Ovary (tissue), 7 donors: ENCODE measurements at regions not wholly inside any gene's neighbourhood (a gene's known extent, or its start where the extent isn't known, plus 50 kb on each side); places are given as distances from the start of the nearest gene placed in this dataset.

Experiments
- DNase-seq, 5 donors: peaks; one replicate each; pipeline ENCODE4 v3.0.0-alpha.2; 2019 to 2020
- H3K27ac ChIP-seq, 2 donors: fragments of 200-600 bp; one replicate each; pipeline versions ENCODE4 v1.5.1 to v1.8.0; 2019 to 2022
- H3K27me3 ChIP-seq: fragments of 200-600 bp; one replicate; pipeline ENCODE4 v1.8.0; 2022
- H3K36me3 ChIP-seq: fragments of 200-600 bp; sonication (generic); one replicate; pipeline ENCODE4 v1.5.1; 2019
- H3K4me1 ChIP-seq: one replicate; pipeline ENCODE4 v1.8.1; 2013; ENCODE audit warnings: mild to moderate bottlenecking, moderate library complexity; ENCODE audit not compliant: insufficient read depth
- H3K4me3 ChIP-seq: fragments of 200-600 bp; sonication (generic); one replicate; pipeline ENCODE4 v1.5.1; 2017
- H3K9me3 ChIP-seq, 2 donors: fragments of 200-600 bp in 1 of 2; sonication (generic) in 1 of 2; one replicate each; pipeline versions ENCODE4 v1.5.1 to v1.8.1; 2013 to 2019; ENCODE audit warnings: mild to moderate bottlenecking in 1 of 2, moderate library complexity in 1 of 2
- CTCF ChIP-seq, 3 donors: fragments of 450-650 bp in 2 of 3; fragments of 200-600 bp in 1 of 3; IDR thresholded peaks; one replicate each; pipeline versions ENCODE4 v1.5.1 to v1.8.0; 2016 to 2022; ENCODE audit warnings: antibody characterized with exemption in 3 of 3, mild to moderate bottlenecking in 1 of 3
- EP300 ChIP-seq: sonication (generic); formaldehyde crosslinking; IDR thresholded peaks from one replicate; pipeline ENCODE4 v1.6.1; 2017; ENCODE audit warnings: antibody characterized with exemption
- POLR2A ChIP-seq: fragments of 450-650 bp; IDR thresholded peaks from one replicate; pipeline ENCODE4 v1.6.1; 2017; ENCODE audit warnings: antibody characterized with exemption, mild to moderate bottlenecking, moderate library complexity
- WGBS, 3 donors: extraction: QIAGEN DNeasy Blood & Tissue Kit in 1 of 3; methylation state at CpG; one replicate each; pipeline versions ENCODE4 v1.1.5 to v1.1.7; 2013 to 2017; 5-methylcytosine and 5-hydroxymethylcytosine counted together
- intact Hi-C, 4 donors: fragments of 100-400 bp; cut with DNase I; formaldehyde crosslinking; loops; one replicate each; pipeline versions ENCODE4 v1.11.0 to v1.15.1; 2022 to 2023
- donor health status: DM: no; HTN: no; CAD: no; lungs with moderate emphysema.
- donor health status: DM: no; HTN: no; CAD: no.
- donor health status: Bipolar disorder and iron deficiency.
- donor health status: DM: no; HTN: no; CAD: no.
- donor health status: DM: yes; HTN: yes; CAD: no.

- Histone ChIP-seq H3K9me3 (no peaks in the 10 kb centered on the region), H3K4me3 (no peak overlapping the region), H3K4me1 (peaks cover 16% of the 10 kb centered on the region), H3K36me3 (no peaks in the 10 kb centered on the region), H3K27me3 (no peaks in the 10 kb centered on the region), H3K27ac (no peak overlapping the region)
- DNase-seq = no peak
- intact Hi-C loops = loop anchor here in 3 of 4 donors (5.0 to 10.0 kb wide), 2 partner anchors 133 to 140 kb away; no protein-coding TSS in a partner anchor
- 92 to 95% (median 94%) methylated on average over 8 of the region's 8 CpGs for WGBS, 3 donors
- TF ChIP-seq CTCF (IDR thresholded peaks at IDR 0.05) (no peak), EP300 (no peak), POLR2A (no peak)
Observed at GRCh38 chr6:40892223-40892622, 146.8 kb downstream of the UNC5CL start.

- WGBS, 3 donors = 85 to 90% (median 88%) methylated on average over 8 of the region's 8 CpGs
- H3K27me3 ChIP-seq = no peaks in the 10 kb centered on the region
- no peak overlapping the region for H3K27ac ChIP-seq
- TF ChIP-seq POLR2A = no peak
- TF ChIP-seq EP300 = no peak
- no peak for TF ChIP-seq CTCF (IDR thresholded peaks at IDR 0.05)
- DNase-seq = no peak
- H3K9me3 ChIP-seq = no peaks in the 10 kb centered on the region
- no peak overlapping the region for H3K4me3 ChIP-seq
- H3K4me1 ChIP-seq = peaks cover 14% of the 10 kb centered on the region
- intact Hi-C loops = loop anchor here in 3 of 4 donors (5.0 to 10.0 kb wide), 2 partner anchors 133 to 141 kb away; no protein-coding TSS in a partner anchor
- no peaks in the 10 kb centered on the region for H3K36me3 ChIP-seq
Observed at GRCh38 chr6:40891686-40892085, 147.3 kb downstream of the UNC5CL start.

- no peaks in the 10 kb centered on the region for H3K9me3 ChIP-seq
- no peak overlapping the region for H3K27ac ChIP-seq
- no peak for DNase-seq
- H3K27me3 ChIP-seq = no peaks in the 10 kb centered on the region
- intact Hi-C loops = loop anchor here in 3 of 4 donors (5.0 to 10.0 kb wide), 2 partner anchors 134 to 141 kb away; no protein-coding TSS in a partner anchor
- H3K36me3 ChIP-seq = no peaks in the 10 kb centered on the region
- H3K4me1 ChIP-seq = peaks cover 9% of the 10 kb centered on the region
- 85 to 96% (median 89%) methylated on average over 2 of the region's 2 CpGs for WGBS, 3 donors
- no peak overlapping the region for H3K4me3 ChIP-seq
- TF ChIP-seq POLR2A (no peak), EP300 (no peak), CTCF (IDR thresholded peaks at IDR 0.05) (no peak)
Observed at GRCh38 chr6:40891131-40891530, 147.9 kb downstream of the UNC5CL start.

GRCh38 chr6:40889137-40889832 is 149.7 kb downstream of the UNC5CL start:
- Histone ChIP-seq H3K4me1 (peaks cover 2% of the 10 kb centered on the region), H3K4me3 (no peak overlapping the region), H3K9me3 (no peaks in the 10 kb centered on the region), H3K27me3 (no peaks in the 10 kb centered on the region), H3K27ac (no peak overlapping the region), H3K36me3 (no peaks in the 10 kb centered on the region)
- no peak for DNase-seq
- WGBS, 3 donors = 93 to 95% (median 95%) methylated on average over 7 of the region's 7 CpGs
- TF ChIP-seq POLR2A (no peak), EP300 (no peak), CTCF (IDR thresholded peaks at IDR 0.05) (no peak)
- intact Hi-C loops = no loop called here
